K562 (cell line): ENCODE measurements at regions not wholly inside any gene's neighbourhood (a gene's known extent, or its start where the extent isn't known, plus 50 kb on each side); places are given as distances from the start of the nearest gene placed in this dataset.

Source experiments
- ASH1L ChIP-seq: fragments of 450-650 bp; IDR thresholded peaks from 2 replicates; pipeline ENCODE4 v1.6.1; 2018; ENCODE audit warnings: borderline replicate concordance, mild to moderate bottlenecking, low read depth; ENCODE audit not compliant: partially characterized antibody
- GABPB2 ChIP-seq: fragments of 250-450 bp; sonication (Bioruptor Pico); conservative IDR thresholded peaks from 2 replicates; pipeline ENCODE4 v1.5.1; 2021; ENCODE audit warnings: mild to moderate bottlenecking
- MIER1 ChIP-seq: fragments of 450-650 bp; IDR thresholded peaks from 2 replicates; pipeline ENCODE4 v1.6.1; 2016; ENCODE audit warnings: antibody characterized with exemption, mild to moderate bottlenecking, low read depth
- TCF3 ChIP-seq: sonication (generic); formaldehyde crosslinking; IDR thresholded peaks from 2 replicates; pipeline ENCODE4 v1.4.0; 2020; ENCODE audit warnings: mild to moderate bottlenecking, missing genetic modification reagents
- ZFP1 ChIP-seq: fragments of 450-650 bp; formaldehyde crosslinking; IDR thresholded peaks from 2 replicates; pipeline ENCODE4 v1.4.0; 2020; ENCODE audit warnings: mild to moderate bottlenecking, mixed read lengths
- ZKSCAN8 ChIP-seq: fragments of 200-800 bp; sonication (Bioruptor generic); IDR thresholded peaks from 2 replicates; pipeline ENCODE4 v1.6.1; 2016; ENCODE audit warnings: missing genetic modification characterization, missing compliant biosample characterization
- ZNF184 ChIP-seq: sonication (generic); formaldehyde crosslinking; IDR thresholded peaks from 2 replicates; pipeline ENCODE4 v1.5.0; 2020; ENCODE audit warnings: missing genetic modification reagents
- ZNF347 ChIP-seq: fragments of 450-650 bp; formaldehyde crosslinking; IDR thresholded peaks from 2 replicates; pipeline ENCODE4 v1.4.0; 2020; ENCODE audit warnings: low read depth, mild to moderate bottlenecking, moderate library complexity
- TF ChIP-seq, protein P1 (sequence below): fragments of 450-650 bp; formaldehyde crosslinking; IDR thresholded peaks from 2 replicates; pipeline ENCODE4 v1.4.0; 2020; ENCODE audit warnings: mild to moderate bottlenecking, moderate library complexity
- TF ChIP-seq, protein P2 (sequence below): fragments of 450-650 bp; IDR thresholded peaks from 2 replicates; pipeline ENCODE4 v1.7.1; 2018; ENCODE audit warnings: mild to moderate bottlenecking, low read depth; ENCODE audit not compliant: partially characterized antibody

- TF ChIP-seq, protein P1, sequence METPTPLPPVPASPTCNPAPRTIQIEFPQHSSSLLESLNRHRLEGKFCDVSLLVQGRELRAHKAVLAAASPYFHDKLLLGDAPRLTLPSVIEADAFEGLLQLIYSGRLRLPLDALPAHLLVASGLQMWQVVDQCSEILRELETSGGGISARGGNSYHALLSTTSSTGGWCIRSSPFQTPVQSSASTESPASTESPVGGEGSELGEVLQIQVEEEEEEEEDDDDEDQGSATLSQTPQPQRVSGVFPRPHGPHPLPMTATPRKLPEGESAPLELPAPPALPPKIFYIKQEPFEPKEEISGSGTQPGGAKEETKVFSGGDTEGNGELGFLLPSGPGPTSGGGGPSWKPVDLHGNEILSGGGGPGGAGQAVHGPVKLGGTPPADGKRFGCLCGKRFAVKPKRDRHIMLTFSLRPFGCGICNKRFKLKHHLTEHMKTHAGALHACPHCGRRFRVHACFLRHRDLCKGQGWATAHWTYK: no peak
- TF ChIP-seq GABPB2 (CRISPR knock-in tag): no peak
- TF ChIP-seq, protein P2, sequence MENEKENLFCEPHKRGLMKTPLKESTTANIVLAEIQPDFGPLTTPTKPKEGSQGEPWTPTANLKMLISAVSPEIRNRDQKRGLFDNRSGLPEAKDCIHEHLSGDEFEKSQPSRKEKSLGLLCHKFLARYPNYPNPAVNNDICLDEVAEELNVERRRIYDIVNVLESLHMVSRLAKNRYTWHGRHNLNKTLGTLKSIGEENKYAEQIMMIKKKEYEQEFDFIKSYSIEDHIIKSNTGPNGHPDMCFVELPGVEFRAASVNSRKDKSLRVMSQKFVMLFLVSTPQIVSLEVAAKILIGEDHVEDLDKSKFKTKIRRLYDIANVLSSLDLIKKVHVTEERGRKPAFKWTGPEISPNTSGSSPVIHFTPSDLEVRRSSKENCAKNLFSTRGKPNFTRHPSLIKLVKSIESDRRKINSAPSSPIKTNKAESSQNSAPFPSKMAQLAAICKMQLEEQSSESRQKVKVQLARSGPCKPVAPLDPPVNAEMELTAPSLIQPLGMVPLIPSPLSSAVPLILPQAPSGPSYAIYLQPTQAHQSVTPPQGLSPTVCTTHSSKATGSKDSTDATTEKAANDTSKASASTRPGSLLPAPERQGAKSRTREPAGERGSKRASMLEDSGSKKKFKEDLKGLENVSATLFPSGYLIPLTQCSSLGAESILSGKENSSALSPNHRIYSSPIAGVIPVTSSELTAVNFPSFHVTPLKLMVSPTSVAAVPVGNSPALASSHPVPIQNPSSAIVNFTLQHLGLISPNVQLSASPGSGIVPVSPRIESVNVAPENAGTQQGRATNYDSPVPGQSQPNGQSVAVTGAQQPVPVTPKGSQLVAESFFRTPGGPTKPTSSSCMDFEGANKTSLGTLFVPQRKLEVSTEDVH: no peak
- TF ChIP-seq ZNF347 (CRISPR knock-in tag): no peak
- no peak for TF ChIP-seq ZNF184 (CRISPR knock-in tag)
- no peak for TF ChIP-seq ZFP1 (CRISPR knock-in tag)
- TF ChIP-seq TCF3 (CRISPR knock-in tag): no peak
- no peak for TF ChIP-seq ZKSCAN8 (CRISPR knock-in tag)
- TF ChIP-seq MIER1: no peak
- TF ChIP-seq ASH1L: no peak
Observed at GRCh38 chr11:25953006-25953405, 378.9 kb upstream of the ANO3 start (continued).
